CD4-positive, alpha-beta T cell treated with Interleukin-1 beta for 1 hour (primary cell): ENCODE measurements at regions not wholly inside any gene's neighbourhood (a gene's known extent, or its start where the extent isn't known, plus 50 kb on each side); places are given as distances from the start of the nearest gene placed in this dataset.
"Not testable (repeated sequence)": the region's sequence is repeated elsewhere in the genome, so short reads cannot be mapped to it uniquely, and the experiment has no call there.

Experiments
- DNase-seq, 2 donors: peaks; one replicate each; pipeline ENCODE4 v3.0.0-alpha.2; 2020 to 2022

GRCh38 chr16:70014915-70015314 lies 63.8 kb downstream of the CLEC18A start:
- not testable (repeated sequence) for DNase-seq

GRCh38 chr16:70016751-70017150 lies 65.6 kb downstream of the CLEC18A start:
- DNase-seq, result not testable (repeated sequence)

- DNase-seq, result peak; percentile 46 to 74
Measured at GRCh38 chr16:70018254-70018653, 67.1 kb downstream of the CLEC18A start.

GRCh38 chr16:70023207-70023606 lies 72.1 kb downstream of the CLEC18A start:
- not testable (repeated sequence) for DNase-seq

GRCh38 chr16:70023956-70024355 lies 72.8 kb downstream of the CLEC18A start:
- not testable (repeated sequence) for DNase-seq

- peak; percentile 62 to 72 for DNase-seq
Measured at GRCh38 chr16:70026165-70026854, 75.2 kb downstream of the CLEC18A start.

- not testable (repeated sequence) for DNase-seq
Measured at GRCh38 chr16:70032906-70033305, 81.2 kb upstream of the PDPR start.

- DNase-seq, result not testable (repeated sequence)
Measured at GRCh38 chr16:70037913-70038312, 76.2 kb upstream of the PDPR start.

- DNase-seq, result not testable (repeated sequence)
Measured at GRCh38 chr16:70040554-70040953, 73.6 kb upstream of the PDPR start.

- not testable (repeated sequence) for DNase-seq
Measured at GRCh38 chr16:70043538-70044067, 70.5 kb upstream of the PDPR start.

- not testable (repeated sequence) for DNase-seq
Measured at GRCh38 chr16:70046560-70046959, 67.6 kb upstream of the PDPR start.

- not testable (repeated sequence) for DNase-seq
Measured at GRCh38 chr16:70048083-70048482, 66.0 kb upstream of the PDPR start.

GRCh38 chr16:70058056-70058455 lies 56.1 kb upstream of the PDPR start:
- DNase-seq, result not testable (repeated sequence)

- DNase-seq, result not testable (repeated sequence)
Measured at GRCh38 chr16:70059429-70059828, 54.7 kb upstream of the PDPR start.

GRCh38 chr16:70060521-70061027 lies 53.6 kb upstream of the PDPR start:
- not testable (repeated sequence) for DNase-seq

- DNase-seq, result not testable (repeated sequence)
Measured at GRCh38 chr16:70061671-70062218, 52.4 kb upstream of the PDPR start.

GRCh38 chr16:70062947-70063346 lies 51.2 kb upstream of the PDPR start:
- not testable (repeated sequence) for DNase-seq
